NCI-H69 (cell line): ENCODE measurements at regions not wholly inside any gene's neighbourhood (a gene's known extent, or its start where the extent isn't known, plus 50 kb on each side); places are given as distances from the start of the nearest gene placed in this dataset.

Experiments
- DNase-seq: peaks from one replicate; lab custom pipeline; 2025; lab: John Stamatoyannopoulos, UW

DNA sequence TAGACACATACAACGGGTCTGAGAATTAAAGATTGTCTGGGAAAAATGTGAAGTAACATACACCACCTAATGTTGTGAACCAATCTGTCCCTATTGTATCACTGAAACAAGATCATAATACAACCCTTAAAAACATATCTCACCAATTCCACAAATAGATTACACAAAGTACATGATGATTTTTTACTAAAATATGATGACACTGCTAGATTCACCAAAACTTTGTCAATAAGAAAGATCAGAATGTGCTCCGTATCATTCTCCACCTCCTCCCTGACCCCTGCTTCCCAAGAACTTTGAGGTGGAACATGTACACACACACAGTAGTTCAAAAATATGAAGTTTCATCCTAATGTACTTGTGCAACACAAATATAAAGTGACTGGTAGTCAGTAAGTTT is 862.0 kb downstream of the PCDH18 start:
- DNase-seq, result no peak

DNA sequence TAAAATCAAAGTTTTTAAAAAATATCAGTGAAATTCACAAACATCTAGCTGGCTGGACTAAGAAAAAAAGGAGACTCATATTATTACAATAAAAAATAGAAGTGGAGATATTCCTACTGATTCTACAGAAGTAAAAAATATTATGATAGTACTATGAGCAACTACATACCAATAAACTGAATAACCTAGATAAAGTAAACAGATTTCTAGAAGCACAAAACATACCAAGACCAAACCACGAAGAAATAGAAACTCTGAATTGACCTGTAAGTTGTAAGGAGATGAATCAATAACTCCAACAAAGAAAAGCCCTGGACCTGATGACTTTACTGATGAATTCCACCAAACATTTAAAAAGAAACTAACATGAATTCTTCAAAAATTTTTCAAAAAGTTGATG is 867.3 kb downstream of the PCDH18 start:
- DNase-seq, result no peak

DNA sequence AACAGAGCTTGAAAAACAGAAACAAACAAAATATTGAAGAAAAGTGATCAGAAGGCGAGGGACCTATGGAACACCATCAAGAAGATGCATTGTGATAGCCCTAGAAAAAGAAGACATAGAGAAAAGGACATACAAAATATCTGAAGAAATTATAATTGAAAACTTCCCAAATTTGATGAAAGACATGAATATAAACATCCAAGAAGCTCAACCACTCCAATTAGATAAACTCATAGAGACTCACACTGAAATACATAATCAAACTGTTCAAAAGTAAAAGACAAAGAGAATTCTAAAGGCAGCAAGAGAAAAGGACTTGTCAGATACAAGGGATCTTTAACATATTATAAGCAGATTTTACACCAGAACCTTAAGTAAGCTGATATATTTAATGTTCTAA is 869.8 kb downstream of the PCDH18 start:
- no peak for DNase-seq

DNA sequence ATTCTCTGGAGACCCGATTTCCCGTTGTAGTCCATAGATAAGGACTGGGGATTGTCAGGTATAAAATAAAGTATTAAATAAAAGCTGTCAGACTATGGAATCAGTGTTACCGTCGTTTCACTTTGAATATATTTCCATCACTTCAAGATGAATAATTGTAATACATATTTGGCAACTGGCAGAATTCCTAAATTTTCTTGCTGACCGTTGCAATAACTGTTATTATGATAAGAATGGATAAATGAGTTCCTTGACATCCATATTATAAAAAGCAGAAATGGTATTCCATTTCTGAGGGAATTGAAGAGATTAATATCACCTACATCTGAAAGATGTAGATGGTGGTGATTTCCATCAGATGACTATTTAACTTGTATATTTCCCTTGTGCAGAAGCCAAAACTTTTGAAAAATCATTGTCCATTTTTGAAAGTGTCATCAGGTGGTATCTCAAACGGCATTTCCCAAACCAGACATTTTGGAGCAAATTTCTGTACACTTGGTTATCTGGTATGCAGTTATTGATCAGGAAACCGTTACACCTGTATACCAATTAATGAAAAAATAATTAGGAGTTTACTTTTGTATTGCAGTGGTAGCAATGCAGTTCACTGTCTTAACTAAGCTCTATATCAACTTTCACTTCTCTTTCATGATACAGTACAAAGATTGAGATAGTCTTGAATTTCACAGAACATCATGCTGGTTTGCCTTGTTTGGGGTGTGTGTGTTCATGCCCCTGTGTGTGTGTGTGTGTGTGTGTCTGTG is 878.5 kb downstream of the PCDH18 start:
- DNase-seq, result no peak

DNA sequence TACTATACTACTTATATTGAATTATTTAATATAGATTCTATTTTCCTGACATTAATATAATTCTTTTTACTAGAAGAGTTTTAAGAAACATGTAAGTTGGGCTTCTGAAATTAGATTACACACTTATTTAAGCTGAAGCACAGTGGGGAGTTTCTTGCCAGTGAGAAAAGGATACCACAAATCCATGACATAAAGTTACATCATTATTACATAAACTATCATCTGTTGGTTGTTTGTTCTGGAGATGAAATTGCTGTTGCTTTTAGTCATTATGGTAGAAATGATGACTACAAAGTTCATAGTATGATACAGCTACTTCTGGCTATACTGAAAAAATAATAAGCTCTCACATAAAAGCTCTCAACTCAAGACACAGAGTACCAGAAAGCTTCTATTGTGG is 880.4 kb downstream of the PCDH18 start:
- no peak for DNase-seq

DNA sequence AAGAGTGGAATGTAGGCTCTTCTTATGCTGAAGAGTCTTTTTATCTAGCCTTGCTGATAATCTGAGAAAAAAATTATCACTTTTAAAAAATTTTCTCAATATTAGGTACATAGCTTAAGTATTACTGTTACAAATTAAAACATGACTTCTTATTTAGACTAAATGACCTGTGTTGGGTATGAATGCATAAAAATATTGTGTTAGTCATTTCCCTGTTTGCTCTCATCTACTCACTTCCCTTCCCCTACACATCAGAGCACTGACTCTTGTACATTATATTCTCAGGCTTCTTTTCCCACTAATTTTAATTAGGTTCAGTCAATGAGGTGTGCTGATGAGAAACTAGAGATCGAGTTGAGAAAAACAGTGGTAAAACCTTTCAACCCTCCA is 881.0 kb downstream of the PCDH18 start:
- no peak for DNase-seq

DNA sequence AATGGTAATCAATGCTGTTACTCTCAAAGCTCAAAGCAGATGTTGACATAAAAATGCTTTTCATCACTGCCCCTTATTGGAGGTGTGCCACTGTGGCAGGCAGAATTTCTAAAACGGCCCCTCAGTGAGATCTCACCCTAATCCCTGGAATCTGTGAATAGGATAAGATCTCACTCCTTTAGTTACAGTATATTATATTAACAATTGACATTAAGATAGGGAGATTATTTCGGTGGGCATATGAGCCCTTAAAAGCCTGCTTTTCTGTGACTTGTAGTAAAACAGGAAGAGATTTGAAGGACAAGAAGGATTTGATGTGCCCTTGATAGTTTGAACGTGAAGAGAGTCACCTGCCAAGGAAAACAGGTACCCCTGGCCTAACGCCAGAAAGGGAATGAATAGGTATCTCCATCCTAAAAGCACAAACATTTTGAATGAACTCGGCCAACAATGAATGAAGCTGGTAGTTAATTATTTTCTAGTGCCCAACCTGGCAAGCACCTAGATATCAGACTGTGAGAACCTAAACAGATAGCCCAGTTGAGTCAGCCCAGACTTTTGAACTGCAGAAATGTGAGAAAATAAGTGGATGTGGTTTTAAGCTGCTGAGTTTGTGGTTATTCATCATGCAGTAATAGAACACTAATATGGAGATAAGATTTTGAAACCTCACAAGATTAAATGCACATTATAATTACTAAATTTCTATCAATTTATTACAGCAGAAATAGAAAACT is 881.6 kb downstream of the PCDH18 start:
- peak; percentile 94 for DNase-seq

DNA sequence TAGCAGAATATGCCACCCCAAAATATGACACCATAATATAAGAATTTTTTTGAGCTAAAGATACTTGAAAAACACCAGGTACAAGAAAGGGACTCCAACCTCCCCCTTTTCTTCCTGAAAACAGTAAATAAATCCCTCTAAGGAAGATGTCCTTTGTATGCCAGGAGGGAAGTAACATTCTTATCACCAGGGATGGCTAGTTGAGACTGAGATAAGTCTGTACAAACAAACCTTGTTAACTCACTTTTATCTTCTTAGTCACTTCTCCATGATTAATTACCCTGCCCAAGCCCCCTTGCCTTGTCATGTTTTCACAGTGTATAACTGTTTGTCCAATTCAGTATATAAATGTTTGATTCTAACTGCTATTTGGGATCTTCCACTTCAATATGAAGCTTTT is 888.0 kb downstream of the PCDH18 start:
- no peak for DNase-seq

DNA sequence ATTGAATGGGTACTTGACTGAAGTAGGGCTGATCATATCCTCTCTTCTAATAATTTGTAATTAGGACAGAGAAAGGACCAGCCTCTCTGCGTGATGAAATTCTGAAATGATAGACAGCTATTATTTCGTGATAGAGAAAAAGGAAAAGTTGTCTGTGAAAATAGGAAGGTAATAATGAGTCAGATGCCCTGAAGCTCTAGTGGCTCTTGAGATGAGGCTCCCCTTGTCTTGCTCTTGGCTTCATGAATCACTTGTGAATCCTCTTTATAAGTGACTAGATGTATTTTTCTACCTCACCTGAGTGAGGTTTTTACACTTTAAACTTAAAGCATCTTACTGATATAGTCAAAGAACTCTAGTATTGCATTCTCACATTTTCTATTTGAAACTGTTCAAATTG is 888.9 kb downstream of the PCDH18 start:
- DNase-seq, result no peak

DNA sequence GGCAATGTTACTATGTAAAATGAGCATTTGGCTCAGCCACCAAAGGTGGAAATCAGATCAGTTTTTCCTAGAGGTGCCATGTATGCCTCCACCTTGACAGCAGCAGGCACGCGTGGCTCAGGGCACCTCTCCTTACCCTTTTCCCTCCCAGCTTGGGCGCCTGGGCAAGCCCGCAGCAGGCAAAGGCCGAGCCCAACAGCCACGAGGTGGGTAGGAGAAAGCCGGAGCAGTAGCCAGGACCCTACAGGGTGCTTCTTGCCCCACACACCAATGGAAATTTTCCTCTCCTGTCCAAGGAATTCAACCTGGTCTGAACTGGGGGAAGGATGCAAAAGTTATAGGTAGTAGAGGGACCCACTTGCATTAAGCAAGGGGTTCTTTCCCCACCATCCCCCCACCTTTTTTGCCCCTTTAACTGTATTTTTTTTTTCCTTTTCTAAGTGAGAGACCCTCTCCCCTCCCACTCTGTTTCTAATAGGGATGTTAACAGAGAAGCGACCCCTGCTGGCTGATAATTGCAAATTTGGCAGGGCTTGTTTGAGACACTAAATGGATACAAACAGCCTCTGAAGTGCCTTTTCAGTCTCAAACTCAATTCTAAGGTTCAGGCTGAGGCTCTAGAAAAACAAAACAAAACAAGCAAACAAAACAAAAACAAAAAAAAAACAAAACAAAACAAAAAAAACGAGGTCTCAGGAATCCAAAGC is 895.1 kb downstream of the PCDH18 start:
- peak; percentile 22 for DNase-seq

DNA sequence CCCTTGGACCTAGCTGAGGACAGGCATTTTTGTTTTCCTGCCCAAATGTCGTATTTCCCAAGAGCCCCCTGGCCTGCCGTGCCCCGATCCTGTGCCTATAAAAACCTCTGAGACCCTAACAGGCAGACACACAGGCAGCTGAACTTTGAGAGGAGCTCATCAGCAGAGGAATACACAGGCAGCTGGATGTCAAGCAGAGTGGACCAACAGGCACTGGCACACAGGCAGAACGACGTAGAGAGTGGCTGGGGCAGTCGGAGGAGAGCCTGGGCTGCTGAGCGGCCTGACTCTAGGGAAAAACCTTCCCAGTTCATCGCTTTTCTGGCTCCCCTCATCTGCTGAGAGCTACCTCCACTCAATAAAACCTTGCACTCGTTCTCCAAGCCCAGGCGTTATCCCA is 896.1 kb downstream of the PCDH18 start:
- no peak for DNase-seq

DNA sequence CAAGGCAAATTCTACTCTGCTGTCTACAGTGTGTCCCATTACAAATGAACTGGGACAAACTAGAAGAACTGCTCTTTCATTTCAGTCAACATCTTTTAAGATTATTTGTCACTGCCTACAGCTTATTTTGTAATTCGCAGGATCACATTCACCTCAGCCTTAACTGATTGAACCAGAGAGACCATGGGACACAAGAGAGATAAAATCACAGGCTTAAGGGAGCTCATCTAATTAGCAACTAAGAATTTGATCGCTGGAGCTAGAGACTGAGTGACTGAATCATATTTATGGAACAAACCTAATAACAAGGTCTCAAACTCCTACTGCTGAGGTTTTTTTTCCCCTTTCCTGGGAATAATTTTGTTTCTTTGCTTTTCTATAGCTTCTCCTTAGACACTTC is 898.2 kb downstream of the PCDH18 start:
- DNase-seq, result no peak

DNA sequence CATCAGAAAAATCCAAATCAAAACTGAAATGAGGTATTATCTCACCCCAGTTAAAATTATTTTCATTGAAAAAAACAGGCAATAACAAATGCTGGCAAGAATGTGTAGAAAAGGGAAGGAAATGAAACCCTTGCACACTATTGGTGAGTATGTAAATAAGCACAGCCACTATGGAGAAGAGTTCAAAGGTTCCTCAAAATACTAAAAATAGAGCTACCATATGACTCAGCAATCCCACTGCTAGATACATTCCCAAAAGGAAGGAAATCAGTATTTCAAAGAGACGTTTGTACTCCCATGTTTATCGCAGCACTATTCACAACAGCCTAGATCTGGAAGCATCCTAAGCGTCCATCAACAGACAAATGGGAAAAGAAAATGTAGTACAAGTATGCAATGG is 932.4 kb downstream of the PCDH18 start:
- no peak for DNase-seq

DNA sequence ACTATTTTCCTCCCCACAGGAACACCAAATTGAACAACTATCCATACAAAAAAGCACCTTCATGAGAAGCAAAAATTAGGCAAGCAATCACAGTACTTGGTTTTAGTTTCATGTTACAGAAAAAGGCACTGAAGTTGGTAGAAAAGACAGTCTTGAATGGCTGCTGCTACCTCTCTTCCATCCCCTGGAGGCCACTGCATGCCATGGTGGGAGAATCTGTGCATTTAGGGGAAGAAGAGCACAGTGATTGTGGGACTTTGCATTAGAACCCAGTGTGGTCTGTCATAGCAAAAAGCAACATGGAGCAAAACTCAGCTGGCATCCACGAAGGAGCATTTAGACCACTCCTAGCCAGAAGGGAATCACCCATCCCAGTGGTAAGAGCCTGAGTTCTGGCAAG is 941.9 kb downstream of the PCDH18 start:
- DNase-seq, result no peak

DNA sequence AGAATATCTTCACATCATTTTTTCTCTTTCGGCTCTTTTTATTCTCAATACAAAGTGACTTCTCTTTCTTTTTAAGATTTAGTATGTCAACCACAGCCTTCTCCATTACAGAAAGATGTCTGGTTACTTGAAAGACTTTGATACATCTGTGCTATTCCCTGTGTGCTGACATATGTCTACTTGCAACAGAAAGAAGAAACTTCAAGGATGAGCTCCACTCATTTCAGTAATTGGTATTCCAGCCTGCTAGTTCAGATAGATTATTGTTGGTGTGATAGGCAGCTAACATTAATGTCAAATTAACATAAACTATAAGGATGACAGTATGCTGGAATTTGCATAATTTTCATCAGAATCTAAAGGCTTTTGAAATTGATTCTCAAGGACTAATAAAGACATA is 948.7 kb downstream of the PCDH18 start:
- no peak for DNase-seq

DNA sequence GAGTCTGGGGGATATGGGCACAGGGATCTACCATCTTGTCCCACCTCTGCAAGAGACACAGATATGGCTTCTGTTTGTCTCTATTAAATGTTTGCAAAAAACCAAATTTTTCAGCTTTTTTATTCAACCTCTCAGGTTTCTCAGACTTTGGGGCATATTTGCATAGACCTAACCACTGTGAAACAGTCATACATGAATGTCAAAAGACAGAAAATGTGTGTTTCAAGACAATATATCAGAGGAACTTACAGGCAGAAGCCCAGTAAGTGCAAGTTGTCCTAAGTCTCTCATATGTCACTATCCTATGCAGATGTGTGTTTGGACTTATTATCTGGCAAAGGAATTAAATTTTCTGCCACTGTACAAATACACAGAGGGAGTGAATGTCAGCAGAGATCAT is 951.2 kb downstream of the PCDH18 start:
- DNase-seq, result no peak

DNA sequence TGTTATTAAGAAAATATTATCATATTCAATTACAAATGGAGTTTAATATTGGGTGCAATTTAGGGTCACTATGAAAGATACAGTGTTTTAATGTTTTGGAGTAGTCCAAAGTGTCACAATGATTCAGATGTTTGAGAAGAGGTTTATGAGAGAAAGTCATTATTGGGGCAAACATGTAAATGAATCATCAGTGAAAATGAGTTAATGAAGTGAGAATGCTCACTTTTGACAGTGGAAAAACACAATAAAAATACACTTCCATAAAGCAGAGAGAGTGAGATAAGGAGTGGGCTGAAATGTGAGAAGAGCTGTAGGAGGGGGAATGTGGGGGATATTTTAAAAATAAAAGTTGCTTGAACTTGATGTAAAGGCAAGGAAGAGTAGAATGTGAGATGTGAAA is 957.1 kb downstream of the PCDH18 start:
- DNase-seq, result no peak

DNA sequence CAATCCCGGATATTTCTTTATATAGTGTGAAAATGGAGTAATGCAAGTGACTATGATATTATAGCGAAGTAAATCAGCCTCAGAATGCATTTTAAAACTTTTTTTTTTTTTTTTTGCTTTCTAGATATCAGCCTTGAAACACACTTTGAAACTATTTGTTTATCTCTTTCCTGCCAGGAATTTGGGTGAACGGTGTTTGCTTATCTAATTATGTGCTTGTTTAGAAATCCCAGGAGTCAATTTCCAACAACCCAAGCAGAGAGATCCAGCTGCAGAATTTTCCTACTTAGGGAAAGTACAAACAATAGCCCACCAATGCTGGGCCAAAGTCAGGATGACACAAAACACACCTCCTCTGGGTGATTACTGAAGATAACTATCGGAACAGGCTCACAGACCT is 958.8 kb downstream of the PCDH18 start:
- DNase-seq, result peak; percentile 79

DNA sequence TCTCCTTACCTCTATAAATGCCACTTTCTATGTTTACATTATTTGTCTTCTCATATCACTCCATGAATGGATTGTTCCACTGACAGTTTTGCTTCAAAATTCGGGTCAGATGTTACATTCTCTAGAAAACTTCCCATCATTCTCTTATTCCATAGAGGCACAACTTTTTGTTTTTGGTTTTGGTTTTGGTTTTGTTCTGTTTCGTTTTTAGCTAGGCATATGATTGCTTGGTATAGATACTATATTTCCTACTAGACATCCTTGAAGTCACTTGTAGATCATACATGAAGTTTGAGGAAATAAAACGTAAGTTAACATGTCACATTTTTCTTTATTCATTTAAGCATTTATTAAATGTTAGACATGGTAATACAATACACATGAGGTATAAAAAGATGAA is 961.0 kb downstream of the PCDH18 start:
- no peak for DNase-seq

DNA sequence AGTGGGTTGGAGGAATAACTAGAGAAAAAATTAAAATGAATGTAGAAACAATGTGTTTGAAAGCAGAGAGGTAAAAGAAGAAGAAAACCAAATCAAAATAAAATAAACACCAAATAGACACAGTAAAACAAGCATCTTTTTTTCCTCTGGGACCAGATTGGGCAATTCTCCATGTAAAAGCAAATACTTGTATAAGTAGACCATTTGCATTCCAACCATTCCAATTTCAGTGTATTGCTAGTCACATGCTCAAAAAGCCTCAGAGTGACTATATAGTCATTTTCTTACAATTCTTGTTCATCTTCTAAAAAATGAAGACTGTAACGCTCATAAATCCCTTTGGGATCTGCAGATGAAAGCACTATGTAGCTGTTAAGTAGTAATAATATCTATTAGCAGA is 969.5 kb downstream of the PCDH18 start:
- DNase-seq, result no peak

DNA sequence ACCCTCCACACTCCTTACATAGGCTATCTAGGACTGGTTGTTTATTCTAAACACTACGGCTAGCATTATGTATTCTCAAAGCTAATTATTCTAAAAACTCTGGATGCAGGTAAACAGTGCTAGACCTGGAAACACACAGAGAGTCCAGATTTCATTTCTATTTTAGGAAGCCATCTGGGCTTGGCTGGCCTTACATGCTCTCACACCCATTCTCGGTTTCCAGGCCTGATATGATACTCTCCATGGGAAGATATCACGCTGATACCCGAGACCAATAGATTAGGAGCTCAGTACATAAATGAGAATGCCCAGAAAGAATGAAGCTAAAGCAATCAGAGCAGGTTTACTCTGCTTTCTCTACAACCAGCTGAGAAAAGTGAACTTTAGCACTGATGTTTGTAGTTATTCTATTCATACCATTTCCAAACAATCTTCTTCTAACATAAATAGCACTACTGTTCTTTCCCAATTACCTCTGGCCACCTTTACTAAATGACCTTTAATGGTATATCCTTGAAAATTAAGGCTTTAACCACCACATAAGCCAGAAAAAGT is 973.3 kb downstream of the PCDH18 start:
- peak; percentile 8 for DNase-seq

DNA sequence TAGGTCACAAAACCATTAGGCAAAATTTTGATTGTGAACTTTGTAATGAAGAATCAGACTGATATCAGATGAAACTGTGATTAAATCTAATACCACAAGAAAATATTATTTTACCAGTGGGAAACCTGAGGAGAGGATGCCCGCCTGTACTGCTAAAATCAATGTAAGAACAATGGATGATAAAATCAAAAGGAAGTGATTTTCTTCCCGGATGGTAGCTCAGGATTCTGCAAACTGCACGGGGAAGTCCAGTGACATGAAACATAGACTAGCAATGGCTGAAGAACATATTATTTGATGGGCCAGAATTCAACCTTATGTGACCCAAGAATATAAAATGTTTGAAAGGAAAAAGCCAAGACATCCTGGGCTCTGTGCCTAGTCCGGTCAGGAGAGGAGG is 974.9 kb downstream of the PCDH18 start:
- DNase-seq, result no peak

DNA sequence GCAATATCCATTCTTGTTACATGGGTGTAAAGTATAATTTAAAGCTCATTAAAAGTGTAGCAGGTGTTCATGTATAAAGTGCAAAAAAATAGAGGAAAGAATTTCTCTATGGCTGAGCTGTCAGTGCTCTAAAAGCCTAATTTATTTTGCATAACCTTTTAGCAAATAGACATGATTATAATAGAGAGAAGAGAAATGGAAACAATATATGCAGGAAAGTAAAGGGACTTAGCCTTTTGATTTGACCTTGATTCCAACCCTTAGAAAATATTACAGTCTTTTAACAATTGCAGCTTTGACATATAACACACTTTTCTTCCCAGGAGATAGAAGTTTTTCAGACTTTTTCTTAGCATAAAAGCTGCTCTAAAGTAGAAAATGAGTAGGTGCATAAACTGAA is 978.3 kb downstream of the PCDH18 start:
- DNase-seq, result peak; percentile 54
